Omental fat pad (tissue), 3 donors: ENCODE measurements at regions not wholly inside any gene's neighbourhood (a gene's known extent, or its start where the extent isn't known, plus 50 kb on each side); places are given as distances from the start of the nearest gene placed in this dataset.

Experiments used
- ATAC-seq: fragments of 150-250 bp; one replicate; pipeline ENCODE4 v1.9.1; 2016; ENCODE audit warnings: mild to moderate bottlenecking, moderate library complexity; ENCODE audit not compliant: low FRiP score
- DNase-seq: peaks from one replicate; pipeline ENCODE4 v3.0.0-alpha.2; 2019; ENCODE audit warnings: low spot score
- CTCF ChIP-seq, 3 donors: fragments of 450-650 bp; IDR thresholded peaks; one replicate each; pipeline ENCODE4 v1.5.1; 2016 to 2017; ENCODE audit warnings: antibody characterized with exemption in 3 of 3, mild to moderate bottlenecking in 3 of 3, moderate library complexity in 2 of 3

GRCh38 chr6:1070085-1070521 lies 241.8 kb upstream of the FOXQ1 start:
- DNase-seq (no peak), ATAC-seq (no peak)
- no peak for TF ChIP-seq CTCF (IDR thresholded peaks at IDR 0.05)

GRCh38 chr6:1068905-1069304 lies 243.0 kb upstream of the FOXQ1 start:
- TF ChIP-seq CTCF (IDR thresholded peaks at IDR 0.05): no peak
- no peak for DNase-seq
- ATAC-seq: no peak

GRCh38 chr6:1068068-1068467 lies 243.8 kb upstream of the FOXQ1 start:
- ATAC-seq (no peak), DNase-seq (no peak)
- TF ChIP-seq CTCF (IDR thresholded peaks at IDR 0.05): no peak

- DNase-seq (no peak), ATAC-seq (no peak)
- no peak for TF ChIP-seq CTCF (IDR thresholded peaks at IDR 0.05)
Observed at GRCh38 chr6:1067346-1067745, 244.6 kb upstream of the FOXQ1 start.

- ATAC-seq (no peak), DNase-seq (no peak)
- TF ChIP-seq CTCF (IDR thresholded peaks at IDR 0.05): no peak
Observed at GRCh38 chr6:1066449-1067090, 245.3 kb upstream of the FOXQ1 start.

- TF ChIP-seq CTCF (IDR thresholded peaks at IDR 0.05): no peak
- DNase-seq: no peak
- ATAC-seq: no peak
Observed at GRCh38 chr6:1065986-1066385, 245.9 kb upstream of the FOXQ1 start.

- TF ChIP-seq CTCF (IDR thresholded peaks at IDR 0.05): no peak
- no peak for ATAC-seq
- DNase-seq: no peak
Observed at GRCh38 chr6:1063671-1064355, 248.1 kb upstream of the FOXQ1 start.
